ENCODE measurements at regions not wholly inside any gene's neighbourhood (a gene's known extent, or its start where the extent isn't known, plus 50 kb on each side); places are given as distances from the start of the nearest gene placed in this dataset.
"Not testable (repeated sequence)": the region's sequence is repeated elsewhere in the genome, so short reads cannot be mapped to it uniquely, and the experiment has no call there.

DNA sequence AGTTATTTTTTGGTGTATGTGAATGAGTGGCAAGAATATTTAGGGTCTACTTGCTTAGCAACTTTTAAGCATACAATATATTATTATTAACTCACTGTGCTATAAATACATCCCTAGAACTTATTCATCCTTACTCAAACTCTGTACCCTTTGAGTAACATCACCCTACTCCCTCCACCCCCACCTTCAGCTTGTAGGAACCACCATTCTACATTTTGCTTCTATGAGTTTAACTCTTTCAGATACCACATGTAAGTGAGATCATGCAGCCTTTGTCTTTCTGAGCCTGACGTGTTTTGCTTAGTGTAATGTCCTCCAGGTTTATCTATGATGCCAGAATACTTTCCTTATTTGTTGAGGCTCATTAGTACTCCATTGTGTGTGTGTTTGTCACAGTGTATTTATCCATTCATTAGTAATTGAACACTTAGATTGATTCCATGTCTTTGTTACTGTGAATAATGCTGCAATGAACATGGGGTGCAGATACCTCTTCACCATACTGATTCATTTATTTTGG lies 526.9 kb downstream of the PYDC2 start:
- TF ChIP-seq, protein P1, sequence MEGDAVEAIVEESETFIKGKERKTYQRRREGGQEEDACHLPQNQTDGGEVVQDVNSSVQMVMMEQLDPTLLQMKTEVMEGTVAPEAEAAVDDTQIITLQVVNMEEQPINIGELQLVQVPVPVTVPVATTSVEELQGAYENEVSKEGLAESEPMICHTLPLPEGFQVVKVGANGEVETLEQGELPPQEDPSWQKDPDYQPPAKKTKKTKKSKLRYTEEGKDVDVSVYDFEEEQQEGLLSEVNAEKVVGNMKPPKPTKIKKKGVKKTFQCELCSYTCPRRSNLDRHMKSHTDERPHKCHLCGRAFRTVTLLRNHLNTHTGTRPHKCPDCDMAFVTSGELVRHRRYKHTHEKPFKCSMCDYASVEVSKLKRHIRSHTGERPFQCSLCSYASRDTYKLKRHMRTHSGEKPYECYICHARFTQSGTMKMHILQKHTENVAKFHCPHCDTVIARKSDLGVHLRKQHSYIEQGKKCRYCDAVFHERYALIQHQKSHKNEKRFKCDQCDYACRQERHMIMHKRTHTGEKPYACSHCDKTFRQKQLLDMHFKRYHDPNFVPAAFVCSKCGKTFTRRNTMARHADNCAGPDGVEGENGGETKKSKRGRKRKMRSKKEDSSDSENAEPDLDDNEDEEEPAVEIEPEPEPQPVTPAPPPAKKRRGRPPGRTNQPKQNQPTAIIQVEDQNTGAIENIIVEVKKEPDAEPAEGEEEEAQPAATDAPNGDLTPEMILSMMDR (conservative IDR thresholded peaks at IDR 0.05; ENCODE audit: low read depth, low read length), result no peak
- H3K4me3 ChIP-seq (ENCODE audit: low read length), result no peak overlapping the region
- no peak for DNase-seq (ENCODE audit: low read depth)

DNA sequence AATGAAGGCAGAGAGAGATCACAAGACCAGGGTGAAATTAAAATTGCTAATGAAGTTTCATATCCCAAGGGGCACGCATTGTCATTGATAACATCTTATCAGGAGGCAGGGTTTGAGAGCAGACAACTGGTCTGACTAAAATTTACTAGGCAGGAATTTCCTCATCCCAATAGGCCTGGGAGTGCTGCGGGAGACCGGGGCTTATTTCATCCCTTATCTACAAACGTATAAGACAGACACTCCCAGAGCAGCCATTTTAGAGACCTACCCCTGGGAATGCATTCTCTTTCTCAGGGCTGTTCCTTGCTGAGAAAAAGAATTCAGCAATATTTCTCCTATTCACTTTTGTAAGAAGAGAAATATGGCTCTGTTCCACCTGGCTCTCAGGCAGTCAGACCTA lies 533.0 kb downstream of the PYDC2 start:
- not testable (repeated sequence) for H3K4me3 ChIP-seq (ENCODE audit: low read length); DNase-seq (ENCODE audit: low read depth)

DNA sequence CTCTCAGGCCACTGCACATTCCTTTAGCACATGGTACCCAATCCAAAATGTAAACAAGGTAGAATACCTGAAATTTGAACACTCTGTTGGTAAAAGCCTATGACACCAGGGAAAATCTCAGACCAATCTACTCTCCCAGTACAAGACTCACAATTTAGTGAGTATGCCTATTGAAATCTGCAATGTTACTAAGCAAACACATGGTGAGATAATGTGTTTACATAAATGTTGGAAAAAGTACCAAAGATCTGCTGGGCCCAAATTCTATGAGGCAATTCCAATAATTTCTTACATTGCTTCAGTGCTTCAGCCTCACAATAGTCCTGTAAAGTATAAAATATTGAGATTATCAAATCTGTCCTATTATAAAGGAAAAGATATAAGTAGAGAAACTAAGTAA lies 536.1 kb downstream of the PYDC2 start:
- H3K4me3 ChIP-seq (ENCODE audit: low read length), result no peak overlapping the region
- no peak for DNase-seq (ENCODE audit: low read depth)
- TF ChIP-seq, protein P1 (conservative IDR thresholded peaks at IDR 0.05; ENCODE audit: low read depth, low read length), result no peak

DNA sequence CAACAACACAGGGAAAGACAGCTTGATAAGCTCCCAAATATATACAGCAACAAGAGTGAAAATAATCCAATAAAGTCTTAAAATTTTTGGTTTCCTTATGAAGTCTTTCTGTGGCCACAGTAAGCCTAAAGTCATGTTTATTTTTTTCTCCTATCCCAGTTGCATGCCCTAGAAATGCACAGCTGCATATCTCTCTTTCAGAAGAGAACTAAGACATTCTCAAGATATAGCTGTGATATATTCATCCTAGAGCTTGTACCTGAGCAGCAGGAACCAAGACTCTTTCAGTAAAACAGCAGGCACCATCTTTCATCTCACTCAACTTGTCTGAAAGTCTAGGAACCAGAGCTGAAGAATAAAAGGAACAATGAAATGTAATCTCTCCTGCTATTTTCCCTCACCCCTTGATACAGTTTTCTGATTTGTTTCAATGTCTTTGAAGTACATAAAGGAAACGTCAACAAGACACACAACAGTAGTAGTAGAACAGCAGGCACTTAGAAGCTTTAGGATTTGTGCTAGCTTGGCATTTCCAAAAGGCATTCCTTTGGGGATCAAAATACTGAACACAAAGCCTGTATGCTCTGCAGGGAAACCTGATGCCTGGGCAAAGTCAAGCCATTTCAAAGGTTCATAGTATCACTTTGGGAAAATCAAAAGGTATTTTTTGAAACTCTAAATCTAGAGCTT lies 536.8 kb downstream of the PYDC2 start:
- no peak overlapping the region for H3K4me3 ChIP-seq (ENCODE audit: low read length)
- TF ChIP-seq, protein P1 (conservative IDR thresholded peaks at IDR 0.05; ENCODE audit: low read depth, low read length), result no peak
- peak; percentile 63 for DNase-seq (ENCODE audit: low read depth)

DNA sequence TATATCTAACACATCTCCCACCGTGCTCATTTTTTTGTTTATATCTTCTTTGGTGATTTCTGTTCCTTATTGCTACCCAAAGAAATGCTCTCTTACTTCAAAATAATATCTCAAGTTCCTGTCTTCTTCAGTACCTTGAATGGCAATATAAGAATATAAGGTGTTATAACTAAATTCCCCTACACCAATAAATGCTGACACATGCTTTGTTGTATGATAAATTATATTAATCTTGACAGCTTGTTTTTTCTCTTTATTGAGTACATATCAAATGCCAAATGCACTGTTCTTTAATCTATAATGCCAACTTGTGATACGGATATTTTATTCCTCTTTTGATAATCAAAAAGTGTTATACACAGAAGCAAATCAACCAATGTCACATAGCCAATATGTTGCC lies 540.3 kb downstream of the PYDC2 start:
- no peak overlapping the region for H3K4me3 ChIP-seq (ENCODE audit: low read length)
- DNase-seq (ENCODE audit: low read depth), result no peak
- TF ChIP-seq, protein P1 (conservative IDR thresholded peaks at IDR 0.05; ENCODE audit: low read depth, low read length), result no peak

DNA sequence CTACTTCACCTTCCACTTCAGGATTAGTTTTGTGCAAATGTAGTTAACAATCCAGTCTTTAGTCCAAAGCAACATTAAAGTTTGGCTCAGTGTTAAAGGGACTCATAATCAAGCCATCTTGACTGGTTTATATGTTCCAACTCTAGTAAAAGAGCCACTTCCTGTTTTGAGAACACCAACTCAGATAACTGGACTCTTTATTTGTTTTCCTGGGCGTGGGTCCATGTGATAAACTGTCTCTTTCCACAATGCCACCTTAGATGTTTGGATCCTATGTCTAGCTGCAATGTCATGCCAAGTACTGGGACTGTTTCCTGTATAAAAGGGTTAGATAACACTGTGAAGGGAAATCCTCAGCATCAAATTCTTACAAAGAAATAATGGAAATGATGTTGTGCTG lies 545.0 kb downstream of the PYDC2 start:
- H3K4me3 ChIP-seq (ENCODE audit: low read length), result no peak overlapping the region
- TF ChIP-seq, protein P1 (conservative IDR thresholded peaks at IDR 0.05; ENCODE audit: low read depth, low read length), result no peak
- DNase-seq (ENCODE audit: low read depth), result no peak

DNA sequence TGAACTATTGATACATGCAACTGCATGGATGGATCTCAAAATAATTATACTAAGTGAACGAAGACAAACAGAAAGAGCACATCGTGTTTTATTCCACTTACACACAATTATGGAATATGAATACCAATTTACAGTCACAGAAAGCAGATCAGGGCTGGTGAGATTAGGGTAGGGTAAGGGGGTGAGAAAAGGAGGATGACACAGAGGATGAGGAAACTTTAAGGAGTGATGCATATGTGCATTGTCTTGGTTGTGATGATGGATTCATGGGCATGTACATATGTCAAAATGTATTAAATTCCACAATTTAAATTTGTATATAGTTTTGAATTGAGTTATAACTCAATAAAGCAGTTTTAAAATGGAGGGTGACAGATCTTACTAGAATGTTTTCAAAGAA lies 548.9 kb downstream of the PYDC2 start:
- TF ChIP-seq, protein P1 (conservative IDR thresholded peaks at IDR 0.05; ENCODE audit: low read depth, low read length), result no peak
- no peak for DNase-seq (ENCODE audit: low read depth)
- H3K4me3 ChIP-seq (ENCODE audit: low read length), result no peak overlapping the region
